DMS53 (cell line): ENCODE measurements at regions not wholly inside any gene's neighbourhood (a gene's known extent, or its start where the extent isn't known, plus 50 kb on each side); places are given as distances from the start of the nearest gene placed in this dataset.
A peak's percentile ranks its signal among the peaks of the same experiment; 100 is the strongest.
"Not testable (repeated sequence)": the region's sequence is repeated elsewhere in the genome, so short reads cannot be mapped to it uniquely, and the experiment has no call there.

Experiments
- DNase-seq: peaks from one replicate; lab custom pipeline; 2025; lab: John Stamatoyannopoulos, UW

- no peak for DNase-seq
These were observed 126.5 kb downstream of the C12orf75 start for GRCh38 chr12:105457026-105457425.

- DNase-seq: no peak
These were observed 129.4 kb downstream of the C12orf75 start for GRCh38 chr12:105459760-105460330.

- DNase-seq: no peak
These were observed 130.9 kb downstream of the C12orf75 start for GRCh38 chr12:105461271-105461943.

- DNase-seq: no peak
These were observed 131.7 kb downstream of the C12orf75 start for GRCh38 chr12:105461944-105462762.

- DNase-seq: peak; percentile 17
These were observed 132.3 kb downstream of the C12orf75 start for GRCh38 chr12:105462831-105463230.

- no peak for DNase-seq
These were observed 133.9 kb downstream of the C12orf75 start for GRCh38 chr12:105464406-105464805.

- DNase-seq: no peak
These were observed 135.9 kb downstream of the C12orf75 start for GRCh38 chr12:105466231-105466900.

- no peak for DNase-seq
These were observed 136.6 kb downstream of the C12orf75 start for GRCh38 chr12:105466901-105467598.

GRCh38 chr12:105467710-105468366 is 137.3 kb downstream of the C12orf75 start:
- DNase-seq: no peak

- no peak for DNase-seq
These were observed 138.0 kb downstream of the C12orf75 start for GRCh38 chr12:105468464-105468863.

- DNase-seq: no peak
These were observed 138.7 kb downstream of the C12orf75 start for GRCh38 chr12:105469211-105469610.

GRCh38 chr12:105469701-105470100 is 139.2 kb downstream of the C12orf75 start:
- no peak for DNase-seq

GRCh38 chr12:105470102-105470501 is 139.6 kb downstream of the C12orf75 start:
- DNase-seq: no peak

GRCh38 chr12:105470601-105471000 is 140.1 kb downstream of the C12orf75 start:
- no peak for DNase-seq

GRCh38 chr12:105474672-105475071 is 144.2 kb downstream of the C12orf75 start:
- peak; percentile 32 for DNase-seq

- no peak for DNase-seq
These were observed 146.1 kb downstream of the C12orf75 start for GRCh38 chr12:105476616-105477015.

- no peak for DNase-seq
These were observed 147.4 kb downstream of the C12orf75 start for GRCh38 chr12:105477873-105478272.

GRCh38 chr12:105478788-105479187 is 148.3 kb downstream of the C12orf75 start:
- DNase-seq: not testable (repeated sequence)

GRCh38 chr12:105479710-105480109 is 149.2 kb downstream of the C12orf75 start:
- DNase-seq: no peak

- no peak for DNase-seq
These were observed 149.7 kb downstream of the C12orf75 start for GRCh38 chr12:105480162-105480561.
